SK-N-SH (cell line): ENCODE measurements at regions not wholly inside any gene's neighbourhood (a gene's known extent, or its start where the extent isn't known, plus 50 kb on each side); places are given as distances from the start of the nearest gene placed in this dataset.

Experiments used
- CTCF ChIA-PET: fragments of 300-600, 350-600 bp; formaldehyde crosslinking; extraction: SDS; loops from one replicate; lab custom pipeline; 2021; lab: Yijun Ruan, JAX
- POLR2A ChIA-PET: fragments of 350-600 bp; sonication (Branson Sonifier 250); formaldehyde crosslinking; extraction: SDS; loops from one replicate; lab custom pipeline; 2020; ENCODE audit warnings: antibody characterized with exemption, inconsistent platforms; lab: Yijun Ruan, JAX
- DNase-seq: peaks from one replicate; pipeline ENCODE4 v3.0.0; 2012
- H2AFZ ChIP-seq: fragments of 200-600 bp; sonication (generic); 2 replicates; pipeline ENCODE4 v1.8.1; 2016; ENCODE audit warnings: antibody characterized with exemption, mild to moderate bottlenecking, low read depth
- H3F3A ChIP-seq: fragments of 200-600 bp; sonication (generic); replicated peaks from 2 replicates; pipeline ENCODE3; 2016; ENCODE audit warnings: antibody characterized with exemption, mild to moderate bottlenecking; ENCODE audit not compliant: insufficient read depth
- H3K27ac ChIP-seq, 2 experiments: fragments of 200-500 bp in 1 of 2; fragments of 200-600 bp in 1 of 2; sonication (Bioruptor generic) in 1 of 2; sonication (generic), shearing (Covaris generic) in 1 of 2; 2 replicates each; pipeline versions ENCODE4 v1.5.1 to v1.6.1; 2014 to 2016; ENCODE audit warnings: low read depth in 2 of 2, inconsistent platforms in 1 of 2, low read length in 1 of 2, mild to moderate bottlenecking in 1 of 2, mixed read lengths in 1 of 2
- H3K27me3 ChIP-seq: fragments of 200-600 bp; sonication (generic), shearing (Covaris generic); 2 replicates; pipeline ENCODE4 v1.6.1; 2016; ENCODE audit warnings: mixed run types; ENCODE audit not compliant: insufficient read depth
- H3K36me3 ChIP-seq, 2 experiments: fragments of 200-500 bp in 1 of 2; fragments of 200-600 bp in 1 of 2; sonication (Bioruptor generic) in 1 of 2; sonication (generic) in 1 of 2; replicated peaks in 1 of 2; 2 replicates each; pipeline versions ENCODE3 to v1.5.1; 2014 to 2016; ENCODE audit warnings: low read length in 1 of 2, mild to moderate bottlenecking in 1 of 2; ENCODE audit not compliant: insufficient read depth in 2 of 2, control insufficient read depth in 1 of 2
- H3K4me1 ChIP-seq, 2 experiments: fragments of 200-500 bp in 1 of 2; fragments of 200-600 bp in 1 of 2; sonication (Bioruptor generic) in 1 of 2; sonication (generic), shearing (Covaris generic) in 1 of 2; 2 replicates each; pipeline versions ENCODE4 v1.5.1 to v1.6.1; 2014 to 2016; ENCODE audit warnings: low read depth in 1 of 2, low read length in 1 of 2, mixed run types in 1 of 2; ENCODE audit not compliant: insufficient read depth in 2 of 2, control insufficient read depth in 1 of 2
- H3K4me2 ChIP-seq: fragments of 200-600 bp; sonication (generic), shearing (Covaris generic); 2 replicates; pipeline ENCODE4 v1.6.1; 2017; ENCODE audit warnings: mixed run types
- H3K4me3 ChIP-seq, 2 experiments: fragments of 200-500 bp in 1 of 2; fragments of 200-600 bp in 1 of 2; sonication (Bioruptor generic) in 1 of 2; sonication (generic), shearing (Covaris generic) in 1 of 2; 2 replicates each; pipeline versions ENCODE4 v1.5.1 to v1.8.1; 2014 to 2016; ENCODE audit warnings: low read depth in 2 of 2, inconsistent platforms in 1 of 2, low read length in 1 of 2, mild to moderate bottlenecking in 1 of 2, mixed read lengths in 1 of 2, moderate library complexity in 1 of 2
- H3K79me2 ChIP-seq: fragments of 200-600 bp; sonication (generic); 2 replicates; pipeline ENCODE4 v1.8.1; 2017; ENCODE audit warnings: mild to moderate bottlenecking; ENCODE audit not compliant: insufficient read depth
- H3K9ac ChIP-seq: fragments of 200-600 bp; sonication (generic); 2 replicates; pipeline ENCODE4 v1.6.1; 2017; ENCODE audit warnings: mixed run types
- H3K9me2 ChIP-seq: fragments of 200-600 bp; sonication (generic); 2 replicates; pipeline ENCODE4 v1.6.1; 2017; ENCODE audit warnings: mixed run types
- H3K9me3 ChIP-seq: fragments of 200-600 bp; sonication (generic); 2 replicates; pipeline ENCODE4 v1.6.1; 2017; ENCODE audit warnings: mixed run types, mild to moderate bottlenecking, moderate library complexity
- H4K20me1 ChIP-seq: fragments of 200-600 bp; sonication (generic); 2 replicates; pipeline ENCODE4 v1.6.1; 2017; ENCODE audit warnings: mild to moderate bottlenecking, mixed run types; ENCODE audit not compliant: insufficient read depth
- CHD2 ChIP-seq: fragments of 150-350 bp; IDR thresholded peaks from 2 replicates; pipeline ENCODE4 v1.6.1; 2018; ENCODE audit warnings: low read length; ENCODE audit not compliant: partially characterized antibody
- ELF1 ChIP-seq: IDR thresholded peaks from 2 replicates; pipeline ENCODE4 v1.4.0; 2012
- EP300 ChIP-seq, 2 experiments: IDR thresholded peaks; 2 replicates each; pipeline versions ENCODE4 v1.4.0 to v1.6.1; 2012; ENCODE audit warnings: borderline replicate concordance in 1 of 2, low read depth in 1 of 2, low read length in 1 of 2
- EZH2phosphoT487 ChIP-seq: fragments of 200-600 bp; sonication (generic); IDR thresholded peaks from 2 replicates; pipeline ENCODE4 v1.6.1; 2017; ENCODE audit warnings: low read depth, mixed run types, mild to moderate bottlenecking, antibody characterized with exemption, moderate library complexity, borderline replicate concordance
- FOSL2 ChIP-seq: IDR thresholded peaks from 2 replicates; pipeline ENCODE4 v1.4.0; 2012; ENCODE audit warnings: low read depth, mild to moderate bottlenecking, moderate library complexity, borderline replicate concordance
- FOXM1 ChIP-seq: IDR thresholded peaks from 2 replicates; pipeline ENCODE4 v1.4.0; 2012; ENCODE audit warnings: low read depth, mild to moderate bottlenecking
- GABPA ChIP-seq: IDR thresholded peaks from 2 replicates; pipeline ENCODE4 v1.4.0; 2012; ENCODE audit warnings: low read depth, mild to moderate bottlenecking
- IRF3 ChIP-seq: fragments of 150-350 bp; IDR thresholded peaks from 2 replicates; pipeline ENCODE4 v1.6.1; 2016; ENCODE audit warnings: mild to moderate bottlenecking, low read depth, low read length
- JUND ChIP-seq: IDR thresholded peaks from 2 replicates; pipeline ENCODE4 v1.4.0; 2012
- MEF2A ChIP-seq: IDR thresholded peaks from 2 replicates; pipeline ENCODE4 v1.4.0; 2012; ENCODE audit warnings: low read depth, borderline replicate concordance
- NFIC ChIP-seq: IDR thresholded peaks from 2 replicates; pipeline ENCODE4 v1.4.0; 2012; ENCODE audit warnings: borderline replicate concordance
- NRF1 ChIP-seq: IDR thresholded peaks from 2 replicates; pipeline ENCODE4 v1.6.1; 2012; ENCODE audit warnings: low read depth, mild to moderate bottlenecking, low read length
- PBX3 ChIP-seq: IDR thresholded peaks from 2 replicates; pipeline ENCODE4; 2012
- POLR2AphosphoS5 ChIP-seq: IDR thresholded peaks from 2 replicates; pipeline ENCODE4 v1.6.1; 2012; ENCODE audit warnings: low read depth, low read length
- RCOR1 ChIP-seq: fragments of 150-350 bp; IDR thresholded peaks from 2 replicates; pipeline ENCODE4 v1.6.1; 2017; ENCODE audit warnings: antibody characterized with exemption, low read length
- RFX5 ChIP-seq: IDR thresholded peaks from 2 replicates; pipeline ENCODE4 v1.6.1; 2012; ENCODE audit warnings: mild to moderate bottlenecking, improper control_type of control experiment, low read length
- TAF1 ChIP-seq: IDR thresholded peaks from 2 replicates; pipeline ENCODE4 v1.6.1; 2012; ENCODE audit warnings: low read depth, mild to moderate bottlenecking, low read length, moderate library complexity, borderline replicate concordance
- TCF12 ChIP-seq: IDR thresholded peaks from 2 replicates; pipeline ENCODE4 v1.4.0; 2012
- USF2 ChIP-seq: fragments of 150-350 bp; IDR thresholded peaks from 2 replicates; pipeline ENCODE4 v1.6.1; 2017; ENCODE audit warnings: antibody characterized with exemption, low read length, low read depth, borderline replicate concordance
- YY1 ChIP-seq: IDR thresholded peaks from 2 replicates; pipeline ENCODE4 v1.4.0; 2012; ENCODE audit warnings: low read depth, mild to moderate bottlenecking
- ZBTB33 ChIP-seq: IDR thresholded peaks from 2 replicates; pipeline ENCODE4 v1.4.0; 2012; ENCODE audit warnings: low read depth, borderline replicate concordance
- WGBS: methylation state at CpG from one replicate; pipeline ENCODE4 v1.1.6; 2017; ENCODE audit warnings: low lambda C conversion rate; 5-methylcytosine and 5-hydroxymethylcytosine counted together

- 33% methylated on average over 1 of the region's 1 CpG for WGBS
- POLR2A ChIA-PET = no interaction called here
- Histone ChIP-seq H3K27me3 (no peaks in the 10 kb centered on the region), H4K20me1 (no peaks in the 10 kb centered on the region), H3K9me2 (no peaks in the 10 kb centered on the region), H3K9me3 (no peaks in the 10 kb centered on the region), H3K79me2 (no peaks in the 10 kb centered on the region), H3K4me2 (no peak overlapping the region), H3K27ac (peak overlapping the region in 1 of 2 experiments; percentile 57; a peak in 2 of 4 replicates), H3K36me3 (no peaks in the 10 kb centered on the region)
- TF ChIP-seq EZH2phosphoT487 (no peak), ZBTB33 (no peak), PBX3 (peak; percentile 57), FOXM1 (no peak), FOSL2 (peak; percentile 82), RFX5 (no peak), POLR2AphosphoS5 (no peak), IRF3 (no peak), MEF2A (no peak), JUND (peak; percentile 60), EP300 (IDR thresholded peaks at IDR 0.05; ENCODE audit: borderline replicate concordance in 1 of 2, low read depth in 1 of 2, low read length in 1 of 2) (no peak), RCOR1 (no peak), TCF12 (peak; percentile 58), ELF1 (no peak)
- TF ChIP-seq, all 33 proteins: peak for 4
- Histone ChIP-seq H3K4me3 (no peak overlapping the region), H3K4me1 (peaks cover 3 to 7% of the 10 kb centered on the region in 2 experiments; a peak in 2 of 4 replicates), H3K9ac (no peak overlapping the region), H3F3A (no peaks in the 10 kb centered on the region), H2AFZ (peak overlapping the region; percentile 62; the same call in 1 of the 2 replicates)
- no peak for DNase-seq
- CTCF ChIA-PET = no interaction called here
Measured at GRCh38 chr6:146997062-146997461, 207.2 kb upstream of the STXBP5 start.

- Histone ChIP-seq H3K9me2 (no peaks in the 10 kb centered on the region), H4K20me1 (no peaks in the 10 kb centered on the region), H3K27ac (no peak overlapping the region; a peak in 1 of 4 replicates), H3K4me3 (no peak overlapping the region), H3K9me3 (no peaks in the 10 kb centered on the region), H3K27me3 (no peaks in the 10 kb centered on the region), H2AFZ (no peak overlapping the region), H3K4me1 (peaks cover 3 to 7% of the 10 kb centered on the region in 2 experiments; a peak in 2 of 4 replicates), H3K79me2 (no peaks in the 10 kb centered on the region), H3K4me2 (no peak overlapping the region), H3F3A (no peaks in the 10 kb centered on the region), H3K9ac (no peak overlapping the region), H3K36me3 (no peaks in the 10 kb centered on the region)
- ChIA-PET CTCF (no interaction called here), POLR2A (no interaction called here)
- DNase-seq = no peak
- 100% methylated on average over 2 of the region's 5 CpGs for WGBS
- TF ChIP-seq MEF2A (no peak), CHD2 (no peak), YY1 (no peak), ZBTB33 (no peak), TAF1 (no peak), NRF1 (no peak), USF2 (no peak), GABPA (no peak), IRF3 (no peak), NFIC (no peak)
Measured at GRCh38 chr6:146999766-147000165, 204.5 kb upstream of the STXBP5 start.
